ENCODE measurements at regions not wholly inside any gene's neighbourhood (a gene's known extent, or its start where the extent isn't known, plus 50 kb on each side); places are given as distances from the start of the nearest gene placed in this dataset.
A peak's percentile ranks its signal among the peaks of the same experiment; 100 is the strongest.

DNA sequence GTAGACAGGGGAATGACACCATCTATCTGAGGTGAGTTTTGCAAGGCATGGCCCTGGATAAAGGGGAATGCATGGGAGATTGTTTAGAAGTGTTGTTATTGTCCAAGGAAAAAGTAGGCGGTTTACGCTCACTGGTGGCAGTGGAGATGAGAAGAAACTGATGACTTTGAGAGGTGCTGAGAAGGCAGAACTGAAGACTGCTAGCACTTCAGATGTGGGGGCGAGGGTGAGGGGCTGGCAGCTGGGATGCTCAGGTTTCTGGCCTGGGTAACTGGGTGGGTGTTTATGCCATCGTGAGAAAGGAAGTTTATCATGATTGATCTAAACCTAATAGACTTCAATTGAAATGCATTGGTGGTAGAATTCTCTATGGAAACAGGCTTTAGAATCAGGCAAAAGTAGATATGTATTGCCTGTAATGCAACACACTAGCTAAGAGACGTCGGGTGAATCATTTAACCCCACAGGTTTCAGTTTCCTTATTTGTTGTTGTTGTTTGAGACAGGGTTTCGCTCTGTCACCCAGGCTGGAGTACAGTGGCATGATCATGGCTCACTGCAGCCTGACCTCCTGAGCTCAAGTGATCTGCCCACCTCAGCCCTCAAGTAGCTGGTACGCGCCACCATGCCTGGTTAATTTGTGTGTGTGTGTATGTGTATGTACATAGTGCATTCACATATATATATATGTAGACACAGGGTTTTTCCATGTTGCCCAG is 123.5 kb downstream of the SLC24A2 start:
- H3K27ac ChIP-seq = peak overlapping the region in 1 of 4 donors; percentile 29
- no peak for DNase-seq

DNA sequence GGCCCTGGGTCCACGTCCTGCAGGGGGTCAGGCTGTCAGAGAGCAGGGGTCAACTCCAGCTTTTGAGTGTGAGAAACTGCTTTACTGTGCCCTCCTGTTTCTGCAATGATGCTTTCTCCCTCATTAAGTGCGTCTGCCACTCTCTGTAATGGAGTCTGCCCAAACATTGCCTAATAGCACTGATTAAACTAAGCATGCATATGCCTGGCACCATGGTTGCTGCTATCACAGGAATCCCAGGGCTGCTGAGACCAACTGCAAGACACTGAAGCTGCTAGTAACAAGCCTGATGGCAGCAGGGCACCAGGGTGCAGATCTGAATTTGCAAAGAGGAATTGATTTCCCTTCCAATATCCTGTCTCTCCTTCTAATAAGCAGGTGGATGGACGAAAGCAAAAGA is 125.3 kb downstream of the SLC24A2 start:
- TF ChIP-seq, protein P1, sequence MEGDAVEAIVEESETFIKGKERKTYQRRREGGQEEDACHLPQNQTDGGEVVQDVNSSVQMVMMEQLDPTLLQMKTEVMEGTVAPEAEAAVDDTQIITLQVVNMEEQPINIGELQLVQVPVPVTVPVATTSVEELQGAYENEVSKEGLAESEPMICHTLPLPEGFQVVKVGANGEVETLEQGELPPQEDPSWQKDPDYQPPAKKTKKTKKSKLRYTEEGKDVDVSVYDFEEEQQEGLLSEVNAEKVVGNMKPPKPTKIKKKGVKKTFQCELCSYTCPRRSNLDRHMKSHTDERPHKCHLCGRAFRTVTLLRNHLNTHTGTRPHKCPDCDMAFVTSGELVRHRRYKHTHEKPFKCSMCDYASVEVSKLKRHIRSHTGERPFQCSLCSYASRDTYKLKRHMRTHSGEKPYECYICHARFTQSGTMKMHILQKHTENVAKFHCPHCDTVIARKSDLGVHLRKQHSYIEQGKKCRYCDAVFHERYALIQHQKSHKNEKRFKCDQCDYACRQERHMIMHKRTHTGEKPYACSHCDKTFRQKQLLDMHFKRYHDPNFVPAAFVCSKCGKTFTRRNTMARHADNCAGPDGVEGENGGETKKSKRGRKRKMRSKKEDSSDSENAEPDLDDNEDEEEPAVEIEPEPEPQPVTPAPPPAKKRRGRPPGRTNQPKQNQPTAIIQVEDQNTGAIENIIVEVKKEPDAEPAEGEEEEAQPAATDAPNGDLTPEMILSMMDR (IDR thresholded peaks at IDR 0.05) = no peak
- TF ChIP-seq EP300 (IDR thresholded peaks at IDR 0.05) = no peak
- TF ChIP-seq POLR2A (IDR thresholded peaks at IDR 0.05) = no peak
- TF ChIP-seq POLR2AphosphoS5 (IDR thresholded peaks at IDR 0.05) = no peak
- no peak overlapping the region for H3K27ac ChIP-seq
- DNase-seq = no peak
- H3K27me3 ChIP-seq = no peaks in the 10 kb centered on the region
- H3K36me3 ChIP-seq = no peaks in the 10 kb centered on the region
- 45 to 59% methylated on average over 3 of the region's 3 CpGs for WGBS, 2 donors
- no peak overlapping the region for H3K4me3 ChIP-seq
- no peaks in the 10 kb centered on the region for H3K9me3 ChIP-seq
- intact Hi-C loops (cut with DNase I) = no loop called here
- H3K4me1 ChIP-seq = peaks cover 0 to 4% (median 0%) of the 10 kb centered on the region in 4 donors

More for the DNA sequence above, 123.5 kb downstream of the SLC24A2 start:
- peaks cover 0 to 4% (median 0%) of the 10 kb centered on the region in 4 donors for H3K4me1 ChIP-seq
- H3K27me3 ChIP-seq = no peaks in the 10 kb centered on the region
- intact Hi-C loops (cut with DNase I) = no loop called here
- WGBS, 2 donors = 85% methylated on average over 9 of the region's 9 CpGs
- TF ChIP-seq POLR2A (IDR thresholded peaks at IDR 0.05) (no peak), EP300 (IDR thresholded peaks at IDR 0.05) (no peak), POLR2AphosphoS5 (IDR thresholded peaks at IDR 0.05) (no peak)
- TF ChIP-seq, protein P1 (IDR thresholded peaks at IDR 0.05) = no peak
- no peaks in the 10 kb centered on the region for H3K36me3 ChIP-seq
- H3K4me3 ChIP-seq = no peak overlapping the region
- H3K9me3 ChIP-seq = no peaks in the 10 kb centered on the region

DNA sequence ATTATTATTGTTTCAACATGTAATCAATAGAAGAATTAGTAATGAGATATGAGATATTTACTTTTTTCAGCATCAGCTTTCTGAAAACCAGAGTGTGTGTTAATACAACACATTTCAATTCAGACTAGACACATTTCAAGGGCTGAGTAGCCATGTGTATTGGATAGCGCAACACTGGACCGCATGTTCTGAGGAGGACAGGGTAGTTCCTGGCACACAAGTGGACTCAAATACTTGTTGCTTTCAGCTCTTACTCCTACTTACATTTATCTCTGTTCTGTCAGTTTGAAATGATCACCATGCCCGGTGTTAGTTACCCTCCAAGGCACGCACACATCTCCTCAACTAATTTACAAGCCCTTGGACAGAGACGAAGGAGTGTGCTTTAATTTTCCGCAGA is 126.6 kb downstream of the SLC24A2 start:
- Histone ChIP-seq H3K36me3 (no peaks in the 10 kb centered on the region), H3K9me3 (no peaks in the 10 kb centered on the region), H3K4me3 (no peak overlapping the region), H3K4me1 (peaks cover 0 to 4% (median 0%) of the 10 kb centered on the region in 4 donors), H3K27ac (no peak overlapping the region), H3K27me3 (no peaks in the 10 kb centered on the region)
- TF ChIP-seq POLR2AphosphoS5 (IDR thresholded peaks at IDR 0.05) (no peak), EP300 (IDR thresholded peaks at IDR 0.05) (no peak), POLR2A (IDR thresholded peaks at IDR 0.05) (no peak)
- TF ChIP-seq, protein P1 (IDR thresholded peaks at IDR 0.05) = no peak
- intact Hi-C loops (cut with DNase I) = no loop called here
- WGBS, 2 donors = 90 to 92% methylated on average over 6 of the region's 6 CpGs
- DNase-seq = no peak

DNA sequence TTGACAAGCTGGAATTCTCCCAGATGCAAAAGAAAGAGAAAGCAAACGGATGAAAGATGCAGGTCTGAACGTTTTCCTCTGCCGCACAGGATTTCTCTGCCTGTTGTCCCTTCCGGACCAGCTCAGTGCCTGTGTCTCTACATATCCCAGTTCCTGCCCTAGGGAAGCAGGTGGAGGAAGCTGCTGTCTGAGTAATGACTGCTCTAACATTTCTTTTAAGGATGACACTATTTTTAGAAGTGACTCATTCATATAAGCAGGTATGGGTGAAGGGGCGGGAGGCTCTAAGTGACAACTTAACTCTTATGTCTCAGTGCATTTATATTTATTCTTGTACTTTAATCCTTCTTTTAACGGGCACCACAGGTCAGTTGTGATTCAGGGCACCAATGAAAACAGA is 128.8 kb downstream of the SLC24A2 start:
- H3K9me3 ChIP-seq = no peaks in the 10 kb centered on the region
- WGBS, 2 donors = 58 to 60% methylated on average over 6 of the region's 6 CpGs
- no peak for DNase-seq
- H3K4me3 ChIP-seq = no peak overlapping the region
- no peak overlapping the region for H3K27ac ChIP-seq
- H3K4me1 ChIP-seq = no peaks in the 10 kb centered on the region
- no peaks in the 10 kb centered on the region for H3K36me3 ChIP-seq
- TF ChIP-seq POLR2AphosphoS5 (IDR thresholded peaks at IDR 0.05) = no peak
- no peak for TF ChIP-seq EP300 (IDR thresholded peaks at IDR 0.05)
- TF ChIP-seq, protein P1 (IDR thresholded peaks at IDR 0.05) = no peak
- no peak for TF ChIP-seq POLR2A (IDR thresholded peaks at IDR 0.05)
- H3K27me3 ChIP-seq = no peaks in the 10 kb centered on the region
- intact Hi-C loops (cut with DNase I) = no loop called here

DNA sequence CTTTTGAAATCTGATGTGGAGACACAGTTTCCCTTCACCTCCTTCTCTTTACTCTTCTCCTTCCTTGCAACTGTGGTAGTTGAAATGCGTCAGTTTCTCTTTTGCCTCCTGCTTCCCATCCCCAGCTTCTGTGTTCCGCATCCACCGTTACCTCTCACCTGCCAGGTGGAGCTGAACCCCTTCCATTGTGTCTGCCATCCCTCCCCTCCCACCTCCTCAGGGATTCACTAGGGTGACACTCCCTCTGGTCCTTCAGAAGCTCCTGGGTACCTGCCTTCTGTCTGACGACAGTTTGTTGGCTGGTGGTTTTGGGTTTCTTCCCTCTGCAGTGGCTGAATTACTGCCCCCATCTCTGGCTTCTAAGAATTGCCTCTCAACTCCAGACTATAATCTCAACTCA is 132.1 kb downstream of the SLC24A2 start:
- intact Hi-C loops (cut with DNase I) = no loop called here
- WGBS, 2 donors = 74 to 77% methylated on average over 4 of the region's 4 CpGs
- Histone ChIP-seq H3K9me3 (no peaks in the 10 kb centered on the region), H3K27me3 (no peaks in the 10 kb centered on the region), H3K4me3 (no peak overlapping the region), H3K4me1 (no peaks in the 10 kb centered on the region), H3K27ac (no peak overlapping the region), H3K36me3 (no peaks in the 10 kb centered on the region)
- DNase-seq = no peak
- TF ChIP-seq EP300 (IDR thresholded peaks at IDR 0.05) = no peak
- TF ChIP-seq, protein P1 (IDR thresholded peaks at IDR 0.05) = no peak
- no peak for TF ChIP-seq POLR2A (IDR thresholded peaks at IDR 0.05)
- TF ChIP-seq POLR2AphosphoS5 (IDR thresholded peaks at IDR 0.05) = no peak

All from sigmoid colon (tissue), 6 donors.